H1 (cell line): ENCODE measurements at regions not wholly inside any gene's neighbourhood (a gene's known extent, or its start where the extent isn't known, plus 50 kb on each side); places are given as distances from the start of the nearest gene placed in this dataset.

Source experiments
- CTCF ChIA-PET: fragments of 300-600 bp; sonication (Branson Sonifier 250); formaldehyde crosslinking; loops from one replicate; lab custom pipeline; 2021; ENCODE audit not compliant: partially characterized antibody; lab: Charles Lee
- POLR2A ChIA-PET: fragments of 300-600 bp; sonication (Branson Sonifier 250); formaldehyde crosslinking; loops from one replicate; lab custom pipeline; 2021; ENCODE audit warnings: inconsistent platforms; ENCODE audit not compliant: partially characterized antibody; lab: Charles Lee
- DNase-seq, 2 experiments: peaks; one replicate each; pipeline versions ENCODE4 v3.0.0 to v3.0.0-alpha.2; 2010 to 2022; ENCODE audit warnings: low spot score in 2 of 2, low read depth in 1 of 2, mixed read lengths in 1 of 2
- FAIRE-seq: peaks from 2 replicates; lab custom pipeline; 2011; peaks lifted over from hg19 to GRCh38; lab: Jason Lieb, UNC
- H2AFZ ChIP-seq: 2 replicates; pipeline ENCODE4 v1.8.1; 2012; ENCODE audit warnings: low read length, inconsistent platforms
- H2AK5ac ChIP-seq: 2 replicates; pipeline ENCODE4 v1.6.1; 2013; ENCODE audit warnings: low read depth, low read length
- H2BK120ac ChIP-seq: replicated peaks from 2 replicates; pipeline ENCODE3; 2013; ENCODE audit warnings: low read depth, low read length, inconsistent platforms
- H2BK12ac ChIP-seq: 2 replicates; pipeline ENCODE4 v1.6.1; 2013; ENCODE audit warnings: low read depth, low read length
- H2BK15ac ChIP-seq: 2 replicates; pipeline ENCODE4 v1.6.1; 2013; ENCODE audit warnings: low read length
- H2BK20ac ChIP-seq: 2 replicates; pipeline ENCODE4 v1.6.1; 2013; ENCODE audit warnings: low read length
- H2BK5ac ChIP-seq: 2 replicates; pipeline ENCODE4 v1.6.1; 2013; ENCODE audit warnings: low read depth, low read length
- H3K14ac ChIP-seq: 2 replicates; pipeline ENCODE4 v1.6.1; 2013; ENCODE audit warnings: inconsistent platforms; ENCODE audit not compliant: insufficient read length
- H3K18ac ChIP-seq: 2 replicates; pipeline ENCODE4 v1.6.1; 2013; ENCODE audit warnings: low read length; ENCODE audit errors: extremely low read depth
- H3K23ac ChIP-seq: 2 replicates; pipeline ENCODE4 v1.6.1; 2013; ENCODE audit warnings: inconsistent platforms; ENCODE audit not compliant: insufficient read length
- H3K23me2 ChIP-seq: 2 replicates; pipeline ENCODE4 v1.6.1; 2013; ENCODE audit warnings: low read depth, low read length
- H3K27ac ChIP-seq: 2 replicates; pipeline ENCODE4 v1.6.1; 2011; ENCODE audit warnings: low read depth, low read length, inconsistent platforms
- H3K27me3 ChIP-seq, 4 experiments: replicated peaks in 1 of 4; 1 replicate in 1 of 4; 2 replicates in 3 of 4; pipeline versions ENCODE4 v1.6.1 to v1.8.1; 2011 to 2013; ENCODE audit warnings: low read length in 3 of 4, mild to moderate bottlenecking in 3 of 4, inconsistent platforms in 2 of 4, mixed read lengths in 2 of 4, moderate library complexity in 1 of 4; ENCODE audit not compliant: control insufficient read depth in 3 of 4, insufficient read depth in 3 of 4; ENCODE audit errors: extremely low read depth in 1 of 4
- H3K36me3 ChIP-seq, 4 experiments: 2 replicates each; pipeline versions ENCODE4 v1.6.1 to v1.8.1; 2011 to 2013; ENCODE audit warnings: mild to moderate bottlenecking in 4 of 4, low read length in 3 of 4, moderate library complexity in 2 of 4, control low read depth in 1 of 4, inconsistent platforms in 1 of 4; ENCODE audit not compliant: insufficient read depth in 4 of 4, control insufficient read depth in 2 of 4
- H3K4ac ChIP-seq: replicated peaks from 2 replicates; pipeline ENCODE3; 2013; ENCODE audit warnings: low read length, low read depth, mixed read lengths, inconsistent platforms; ENCODE audit not compliant: insufficient read length
- H3K4me1 ChIP-seq, 4 experiments: replicated peaks in 1 of 4; 1 replicate in 1 of 4; 2 replicates in 3 of 4; pipeline versions ENCODE4 v1.6.1 to v1.8.1; 2011 to 2013; ENCODE audit warnings: low read length in 3 of 4, inconsistent platforms in 2 of 4, mixed read lengths in 1 of 4; ENCODE audit not compliant: insufficient read depth in 4 of 4, control insufficient read depth in 3 of 4
- H3K4me2 ChIP-seq, 2 experiments: 2 replicates each; pipeline versions ENCODE4 v1.6.1 to v1.8.1; 2011 to 2013; ENCODE audit warnings: low read depth in 2 of 2, low read length in 2 of 2, control low read depth in 1 of 2, inconsistent platforms in 1 of 2, mild to moderate bottlenecking in 1 of 2; ENCODE audit not compliant: insufficient read depth in 1 of 2
- H3K4me3 ChIP-seq, 4 experiments: fragments of 200-600, 300-600 bp in 1 of 4; sonication (generic), shearing (Covaris generic), sonication (Bioruptor Twin) in 1 of 4; 2 replicates each; pipeline versions ENCODE4 v1.5.1 to v1.8.1; 2011 to 2016; ENCODE audit warnings: low read length in 4 of 4, low read depth in 3 of 4, control low read depth in 2 of 4, inconsistent platforms in 2 of 4, mild to moderate bottlenecking in 2 of 4, mixed read lengths in 1 of 4, moderate library complexity in 1 of 4; ENCODE audit not compliant: insufficient read depth in 2 of 4; ENCODE audit errors: extremely low read depth in 1 of 4
- H3K56ac ChIP-seq: replicated peaks from 2 replicates; pipeline ENCODE3; 2013; ENCODE audit warnings: low read depth, mild to moderate bottlenecking, mixed read lengths, low read length, inconsistent platforms; ENCODE audit not compliant: insufficient read length
- H3K79me1 ChIP-seq: 2 replicates; pipeline ENCODE4 v1.6.1; 2013; ENCODE audit warnings: low read depth, low read length, control low read depth
- H3K79me2 ChIP-seq, 2 experiments: 2 replicates each; pipeline versions ENCODE4 v1.6.1 to v1.8.1; 2012 to 2013; ENCODE audit warnings: low read length in 2 of 2, mild to moderate bottlenecking in 2 of 2, inconsistent platforms in 1 of 2; ENCODE audit not compliant: insufficient read depth in 2 of 2, control insufficient read depth in 1 of 2
- H3K9ac ChIP-seq, 4 experiments: replicated peaks in 1 of 4; 1 replicate in 1 of 4; 2 replicates in 3 of 4; pipeline versions ENCODE4 v1.6.1 to v1.8.1; 2011 to 2013; ENCODE audit warnings: low read depth in 3 of 4, low read length in 3 of 4, control low read depth in 2 of 4, mild to moderate bottlenecking in 2 of 4, moderate library complexity in 2 of 4, inconsistent platforms in 1 of 4; ENCODE audit errors: extremely low read depth in 1 of 4
- H3K9me3 ChIP-seq, 2 experiments: 2 replicates each; pipeline versions ENCODE4 v1.6.1 to v1.8.1; 2012 to 2013; ENCODE audit warnings: mild to moderate bottlenecking in 2 of 2, moderate library complexity in 2 of 2, control low read depth in 1 of 2, inconsistent platforms in 1 of 2, low read depth in 1 of 2, low read length in 1 of 2, mixed read lengths in 1 of 2; ENCODE audit not compliant: insufficient read depth in 2 of 2
- H4K20me1 ChIP-seq, 2 experiments: replicated peaks in 1 of 2; 2 replicates each; pipeline versions ENCODE3 to v1.8.1; 2011 to 2013; ENCODE audit warnings: inconsistent platforms in 2 of 2, low read length in 2 of 2, mild to moderate bottlenecking in 1 of 2; ENCODE audit not compliant: insufficient read depth in 2 of 2, control insufficient read depth in 1 of 2
- H4K5ac ChIP-seq: 2 replicates; pipeline ENCODE4 v1.6.1; 2013; ENCODE audit warnings: low read length, low read depth, mixed read lengths, inconsistent platforms; ENCODE audit not compliant: insufficient read length
- H4K8ac ChIP-seq: 2 replicates; pipeline ENCODE4 v1.8.0; 2013; ENCODE audit warnings: mild to moderate bottlenecking, moderate library complexity, low read length, inconsistent platforms; ENCODE audit not compliant: insufficient read depth; ENCODE audit errors: extremely low read depth
- H4K91ac ChIP-seq: replicated peaks from 2 replicates; pipeline ENCODE3; 2013; ENCODE audit warnings: low read length, mixed read lengths, inconsistent platforms; ENCODE audit not compliant: insufficient read length
- CBX5 ChIP-seq: fragments of 300-800, 300-1000 bp; sonication (generic); IDR thresholded peaks from 2 replicates; pipeline ENCODE4 v1.7.1; 2016; ENCODE audit warnings: antibody characterized with exemption, low read length, low read depth
- CREB1 ChIP-seq: IDR thresholded peaks from 2 replicates; pipeline ENCODE4 v1.6.1; 2012; ENCODE audit warnings: inconsistent platforms
- E2F6 ChIP-seq: IDR thresholded peaks from 2 replicates; pipeline ENCODE4 v1.6.1; 2012; ENCODE audit warnings: inconsistent platforms
- GABPA ChIP-seq: IDR thresholded peaks from 2 replicates; pipeline ENCODE4 v1.6.1; 2011; ENCODE audit warnings: mild to moderate bottlenecking, low read length, moderate library complexity, borderline replicate concordance; ENCODE audit not compliant: insufficient read depth
- GTF2F1 ChIP-seq: IDR thresholded peaks from 2 replicates; pipeline ENCODE4 v1.6.1; 2012; ENCODE audit warnings: low read depth, low read length, improper control_type of control experiment, borderline replicate concordance
- HDAC6 ChIP-seq: IDR thresholded peaks from one replicate; pipeline ENCODE4 v1.7.1; 2012; ENCODE audit warnings: low read depth, mild to moderate bottlenecking, inconsistent platforms, low read length, moderate library complexity
- KDM1A ChIP-seq: fragments of 200-600, 300-600 bp; sonication (generic); IDR thresholded peaks from 2 replicates; pipeline ENCODE4 v1.7.1; 2016; ENCODE audit warnings: mild to moderate bottlenecking, low read length, borderline replicate concordance
- KDM5A ChIP-seq: fragments of 200-600 bp; IDR thresholded peaks from 2 replicates; pipeline ENCODE4 v1.7.1; 2012; ENCODE audit warnings: mild to moderate bottlenecking, low read length, inconsistent platforms, mixed read lengths
- MAX ChIP-seq: IDR thresholded peaks from 2 replicates; pipeline ENCODE4 v1.6.1; 2012; ENCODE audit warnings: inconsistent platforms
- POLR2AphosphoS5 ChIP-seq: IDR thresholded peaks from 2 replicates; pipeline ENCODE4 v1.6.1; 2011; ENCODE audit warnings: low read depth, low read length
- SP2 ChIP-seq: IDR thresholded peaks from 2 replicates; pipeline ENCODE4 v1.6.1; 2012; ENCODE audit warnings: mild to moderate bottlenecking, low read length, inconsistent platforms
- SUZ12 ChIP-seq: fragments of 200-600 bp; sonication (generic); IDR thresholded peaks from 2 replicates; pipeline ENCODE4 v1.6.1; 2012; ENCODE audit warnings: mild to moderate bottlenecking, inconsistent platforms, low read length, moderate library complexity, mixed read lengths
- TAF7 ChIP-seq: optimal IDR thresholded peaks from 2 replicates; pipeline ENCODE3; 2011; ENCODE audit warnings: low read depth, mild to moderate bottlenecking, inconsistent platforms, low read length, moderate library complexity, borderline replicate concordance
- WGBS, 2 experiments: shearing (Covaris generic) in 1 of 2; methylation state at CpG; one replicate each; pipeline versions ENCODE4 v1.1.6 to v1.1.7; 2013 to 2015; ENCODE audit warnings: low lambda C conversion rate in 2 of 2, mixed read lengths in 2 of 2, inconsistent platforms in 1 of 2, low coverage in 1 of 2, missing lambda C conversion rate in 1 of 2; ENCODE audit not compliant: insufficient replicate concordance in 2 of 2, insufficient coverage in 1 of 2, insufficient read length in 1 of 2; ENCODE audit errors: extremely low coverage in 1 of 2, missing lambda C conversion rate in 1 of 2; 5-methylcytosine and 5-hydroxymethylcytosine counted together

- Histone ChIP-seq H3K4me2 (no peak overlapping the region), H4K8ac (no peak overlapping the region; the same call in 1 of the 2 replicates), H2BK12ac (no peak overlapping the region), H3K14ac (no peak overlapping the region), H3K23me2 (no peaks in the 10 kb centered on the region), H4K91ac (no peak overlapping the region), H2BK5ac (no peak overlapping the region), H3K18ac (no peak overlapping the region), H2BK15ac (no peak overlapping the region), H3K9me3 (peaks cover 77 to 99% of the 10 kb centered on the region in 2 experiments), H3K27me3 (no peaks in the 10 kb centered on the region), H2BK20ac (no peak overlapping the region), H4K5ac (no peak overlapping the region), H3K9ac (no peak overlapping the region), H3K56ac (no peak overlapping the region), H3K79me1 (no peaks in the 10 kb centered on the region), H2AK5ac (no peak overlapping the region), H3K36me3 (no peaks in the 10 kb centered on the region), H3K27ac (no peak overlapping the region), H3K79me2 (no peaks in the 10 kb centered on the region), H4K20me1 (no peaks in the 10 kb centered on the region), H3K4me3 (no peak overlapping the region), H3K23ac (no peak overlapping the region), H3K4me1 (no peaks in the 10 kb centered on the region), H2AFZ (no peak overlapping the region), H2BK120ac (no peak overlapping the region), H3K4ac (no peak overlapping the region)
- DNase-seq (no peak), FAIRE-seq (no peak)
- TF ChIP-seq KDM1A = no peak
- no peak for TF ChIP-seq KDM5A
- no peak for TF ChIP-seq POLR2AphosphoS5
- no peak for TF ChIP-seq GABPA
- TF ChIP-seq HDAC6 = no peak
- TF ChIP-seq SUZ12 = no peak
- TF ChIP-seq TAF7 = no peak
- TF ChIP-seq CREB1 = no peak
- TF ChIP-seq MAX = no peak
- no peak for TF ChIP-seq SP2
- TF ChIP-seq GTF2F1 = no peak
- no peak for TF ChIP-seq CBX5
- no peak for TF ChIP-seq E2F6
- POLR2A ChIA-PET = no interaction called here
- CTCF ChIA-PET = no interaction called here
- 26% methylated on average over 3 of the region's 5 CpGs; no CpG with 5 or more reads in 1 of the 2 experiments for WGBS, 2 experiments
These were observed 532.1 kb downstream of the TBC1D22A start for GRCh38 chr22:47294576-47294975.
